GM21528 (cell line): ENCODE measurements at regions not wholly inside any gene's neighbourhood (a gene's known extent, or its start where the extent isn't known, plus 50 kb on each side); places are given as distances from the start of the nearest gene placed in this dataset.

Source experiments
- ATAC-seq: cut with Tn5 transposase; IDR thresholded peaks from one replicate; pipeline ENCODE4 v1.9.1; 2021; ENCODE audit warnings: mild to moderate bottlenecking, moderate library complexity; ENCODE audit not compliant: unreplicated experiment, low FRiP score

GRCh38 chr13:97715763-97716162 lies 237.7 kb upstream of the IPO5 start:
- no peak for ATAC-seq

- ATAC-seq = no peak
These were observed 236.7 kb upstream of the IPO5 start for GRCh38 chr13:97716746-97717145.

GRCh38 chr13:97719736-97720135 lies 233.7 kb upstream of the IPO5 start:
- ATAC-seq = no peak

DNA sequence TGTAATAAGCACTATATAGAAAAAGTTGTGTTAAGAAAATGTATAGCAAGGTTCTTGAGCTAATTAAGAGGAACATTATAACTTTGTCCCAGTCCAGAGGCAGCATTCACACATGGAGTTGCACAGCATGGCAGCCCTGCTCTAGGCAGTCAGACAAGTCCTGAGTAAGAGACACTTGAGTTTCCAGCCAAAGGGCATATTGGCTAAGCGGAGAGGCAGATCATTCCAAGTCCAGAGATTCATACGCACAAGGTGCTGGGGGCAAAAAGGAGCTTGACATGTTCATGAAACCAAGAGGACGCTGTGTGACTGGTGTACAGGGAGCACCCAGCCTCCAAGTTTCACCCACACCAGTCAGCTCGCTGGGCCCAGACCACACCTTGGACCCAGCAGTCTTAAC lies 232.6 kb upstream of the IPO5 start:
- no peak for ATAC-seq

DNA sequence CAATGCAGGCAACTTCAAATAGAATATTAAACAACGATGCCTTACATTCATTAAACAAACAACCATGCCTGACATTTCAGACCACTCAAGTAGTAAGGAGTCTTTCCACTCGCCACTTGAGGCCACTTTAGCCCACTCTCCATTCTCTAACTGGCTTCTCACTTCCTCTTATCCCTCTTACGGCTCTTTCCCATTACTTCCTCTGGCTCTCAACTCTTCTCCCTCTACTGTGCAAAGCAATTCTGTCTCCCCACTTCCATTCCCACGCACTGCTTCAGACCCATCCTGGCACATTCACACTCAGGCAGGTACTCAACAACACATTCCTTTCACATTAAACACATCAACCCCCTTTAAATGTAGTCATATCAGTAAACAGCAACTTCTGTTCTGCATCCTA lies 229.8 kb upstream of the IPO5 start:
- no peak for ATAC-seq

DNA sequence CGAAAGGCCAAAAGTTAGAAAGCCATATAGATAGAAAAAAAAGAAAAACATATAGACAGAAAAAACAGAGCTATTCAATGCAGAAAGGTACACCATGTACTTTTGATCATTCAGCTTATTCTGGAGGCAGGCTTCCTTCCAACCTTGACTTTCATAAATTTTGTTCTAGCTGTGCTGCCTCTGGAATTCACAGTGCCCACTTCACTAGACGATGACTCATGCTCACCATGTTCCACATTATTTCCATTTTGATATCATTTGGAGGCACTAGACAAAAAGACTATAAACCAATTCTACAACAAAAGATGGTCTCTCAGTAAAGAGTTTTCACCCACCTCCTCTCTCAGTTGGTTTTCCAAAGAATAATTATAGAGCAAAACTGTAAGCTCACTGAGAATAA lies 229.0 kb upstream of the IPO5 start:
- no peak for ATAC-seq

DNA sequence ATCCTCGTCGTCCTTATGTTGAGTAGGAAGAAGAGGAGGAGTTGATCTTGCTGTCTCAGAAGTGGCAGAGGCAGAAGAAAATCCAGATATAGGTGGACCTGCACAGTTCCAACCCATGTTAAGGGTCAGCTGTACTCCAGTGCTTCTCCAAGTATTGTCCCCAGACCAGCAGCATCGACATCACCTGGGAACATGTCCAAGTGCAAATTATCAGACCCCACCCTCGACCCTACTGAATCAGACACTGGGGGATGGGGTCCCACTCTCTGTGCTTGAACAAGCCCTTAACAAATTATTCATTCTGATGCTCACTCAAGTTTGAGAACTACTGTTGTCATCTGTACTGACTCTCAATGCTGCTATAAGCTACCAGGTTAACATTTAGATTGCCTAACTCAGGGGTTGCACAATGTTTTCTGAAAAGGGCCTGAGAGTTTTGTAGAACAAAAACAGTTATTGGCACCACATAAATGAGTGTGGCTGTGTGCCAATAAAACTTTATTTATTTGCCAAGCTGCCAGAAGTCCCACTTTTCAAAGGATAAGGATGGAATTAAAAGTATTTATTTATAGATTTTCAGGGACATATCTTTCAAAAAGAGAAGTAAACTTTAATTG lies 226.7 kb upstream of the IPO5 start:
- no peak for ATAC-seq

- ATAC-seq = no peak
These were observed 225.5 kb upstream of the IPO5 start for GRCh38 chr13:97727991-97728390.

DNA sequence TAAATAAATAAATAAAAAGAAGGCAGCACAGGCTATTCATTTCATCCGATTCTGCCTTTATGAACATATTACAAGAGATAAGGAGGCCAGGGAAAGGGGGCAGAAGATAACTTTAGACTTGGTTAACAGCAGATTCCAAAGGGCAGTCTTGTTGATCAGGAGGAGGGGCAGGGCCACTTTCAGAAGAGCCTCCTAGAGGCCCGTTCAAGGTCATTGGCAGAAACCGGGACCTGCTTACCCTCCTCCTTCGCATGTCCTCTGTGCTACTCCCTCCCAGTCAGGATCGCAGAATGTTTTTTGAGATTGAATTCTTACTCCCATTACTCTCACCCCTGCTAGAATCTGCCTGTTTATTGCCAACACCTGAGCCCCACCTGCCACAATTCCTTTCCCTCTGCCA lies 217.0 kb upstream of the IPO5 start:
- ATAC-seq = no peak

DNA sequence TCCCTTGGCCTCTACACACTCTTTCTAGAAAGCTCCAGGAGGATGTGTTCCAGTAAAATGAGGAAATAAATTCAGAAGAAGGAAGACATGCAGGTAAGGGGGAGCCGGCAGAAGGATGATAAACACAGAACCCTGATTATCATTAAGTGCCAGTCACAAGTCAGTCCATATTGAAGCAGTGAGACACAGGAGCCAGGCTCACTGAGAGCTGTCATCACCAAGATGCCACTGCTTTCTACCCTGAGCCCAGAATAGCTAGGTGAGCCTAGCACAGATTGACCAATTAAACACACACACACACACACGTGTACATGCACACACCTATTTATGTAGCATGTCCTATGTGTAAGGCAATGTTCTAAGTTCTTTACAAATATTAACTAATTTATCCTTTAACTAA lies 211.4 kb upstream of the IPO5 start:
- ATAC-seq = no peak

- ATAC-seq = no peak
These were observed 209.5 kb upstream of the IPO5 start for GRCh38 chr13:97743938-97744337.

DNA sequence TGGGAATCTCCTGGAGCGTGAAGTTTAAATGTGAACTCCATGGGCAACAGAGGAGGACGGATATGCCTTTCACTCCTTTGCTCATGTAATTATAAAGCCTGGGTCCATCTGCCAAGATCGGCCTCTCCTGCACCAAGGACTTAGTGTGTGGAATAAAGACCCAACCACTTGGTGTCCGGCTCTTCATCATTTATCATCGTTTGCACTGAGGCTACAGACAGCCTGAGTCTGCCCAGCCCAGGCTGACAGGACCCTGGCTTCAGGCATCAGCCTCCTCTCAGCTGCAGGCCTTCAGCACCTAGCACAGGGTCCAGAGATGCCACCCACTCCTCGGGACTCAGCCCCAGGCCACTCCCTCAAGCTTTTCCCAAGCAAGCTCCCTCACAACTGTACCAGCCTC lies 206.8 kb upstream of the IPO5 start:
- ATAC-seq = no peak

- ATAC-seq = no peak
These were observed 204.3 kb upstream of the IPO5 start for GRCh38 chr13:97749174-97749573.

- no peak for ATAC-seq
These were observed 202.0 kb upstream of the IPO5 start for GRCh38 chr13:97751477-97751876.

- no peak for ATAC-seq
These were observed 200.4 kb upstream of the IPO5 start for GRCh38 chr13:97752961-97753668.

GRCh38 chr13:97753942-97754670 lies 199.4 kb upstream of the IPO5 start:
- no peak for ATAC-seq

DNA sequence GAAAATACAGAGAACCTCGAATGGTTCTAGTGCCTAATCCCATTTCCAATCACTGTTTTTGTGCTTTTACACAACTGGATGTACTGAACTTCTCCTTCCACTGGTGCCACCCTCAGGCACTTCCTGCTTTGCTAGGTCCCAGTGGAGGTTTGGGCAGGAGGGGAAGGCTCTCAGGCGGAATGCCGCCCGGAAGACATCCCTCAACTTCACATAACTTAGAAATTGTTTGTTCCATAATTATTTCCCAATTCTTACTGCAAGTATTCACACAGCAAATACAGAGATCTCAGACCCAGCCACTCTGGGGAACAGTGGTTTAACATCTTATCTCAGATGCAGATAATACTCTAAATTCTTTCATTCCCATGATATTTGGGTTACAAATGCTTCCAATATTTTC lies 195.7 kb upstream of the IPO5 start:
- ATAC-seq = no peak

DNA sequence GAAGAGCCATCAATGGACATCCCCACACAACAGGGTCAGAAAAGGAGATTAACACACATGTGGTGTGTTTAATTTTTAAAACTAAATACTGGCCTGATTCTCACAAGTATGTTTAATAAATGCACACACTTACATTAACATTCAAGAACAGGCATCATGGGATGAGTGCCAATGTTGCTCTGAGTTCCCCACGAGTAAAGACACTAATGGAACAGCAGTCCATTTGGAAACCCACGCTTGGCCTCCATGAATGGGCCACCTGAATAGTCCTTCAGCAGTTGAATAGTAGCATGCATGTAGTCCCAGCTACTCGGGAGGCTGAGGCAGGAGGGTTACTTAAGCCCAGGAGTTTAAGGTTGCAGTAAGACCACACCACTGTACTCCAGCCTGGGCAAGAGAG lies 195.2 kb upstream of the IPO5 start:
- ATAC-seq = no peak

DNA sequence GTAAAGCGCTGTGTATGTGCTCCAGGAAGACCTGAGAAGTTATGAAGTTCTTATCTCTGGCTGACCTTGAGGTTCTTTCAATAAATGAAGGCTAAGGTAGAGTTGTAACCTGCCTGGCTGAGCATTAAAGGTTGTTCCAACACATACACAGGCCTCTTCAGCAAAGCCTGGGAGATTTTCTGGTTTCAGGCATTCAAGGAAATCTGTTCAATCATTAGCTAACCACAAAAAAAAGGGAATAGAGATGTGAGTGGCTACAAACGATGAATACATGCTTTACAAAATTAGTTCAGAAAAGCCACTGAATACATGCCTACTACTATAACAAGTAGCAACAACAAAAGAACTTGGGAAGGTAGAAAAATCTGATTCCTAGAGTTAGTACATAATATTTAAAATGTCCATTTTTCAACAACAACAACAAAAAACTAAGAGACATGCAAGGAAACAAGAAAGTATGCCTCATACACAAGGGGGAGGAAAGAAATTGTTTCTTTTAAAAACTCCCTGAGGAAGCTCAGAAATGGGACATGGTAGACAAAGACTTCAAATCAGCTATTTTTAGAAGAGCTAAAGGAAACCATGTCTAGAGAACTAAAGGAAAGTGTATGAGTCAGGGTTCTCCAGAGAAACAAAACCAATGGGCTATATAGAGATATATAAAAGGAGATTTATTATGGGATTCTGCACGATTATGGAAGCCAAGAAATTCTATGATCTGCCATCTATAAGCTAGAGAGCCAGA lies 191.5 kb upstream of the IPO5 start:
- ATAC-seq = no peak

DNA sequence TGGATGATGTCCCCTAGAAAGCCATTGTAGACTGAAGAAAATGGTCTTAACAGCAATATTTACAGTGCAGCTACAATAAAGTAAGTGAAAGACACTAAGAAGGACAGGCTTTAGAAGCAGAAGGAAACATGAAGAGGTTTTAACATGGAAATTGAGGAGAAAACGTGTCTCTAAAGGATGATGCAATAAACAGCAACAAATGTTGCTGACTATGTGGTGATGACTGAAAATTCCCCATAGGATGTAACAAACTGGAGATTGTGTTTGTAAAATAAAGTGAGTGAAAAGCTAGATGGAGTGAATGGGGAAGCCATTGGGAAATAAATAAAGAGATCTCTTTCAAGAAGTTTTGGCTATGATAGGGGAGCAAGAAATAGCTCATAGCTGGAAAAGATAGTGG lies 186.7 kb upstream of the IPO5 start:
- no peak for ATAC-seq

GRCh38 chr13:97768134-97768533 lies 185.3 kb upstream of the IPO5 start:
- ATAC-seq = no peak
